Esophagus squamous epithelium (tissue), 5 donors: ENCODE measurements at regions not wholly inside any gene's neighbourhood (a gene's known extent, or its start where the extent isn't known, plus 50 kb on each side); places are given as distances from the start of the nearest gene placed in this dataset.

Experiments
- DNase-seq: peaks from one replicate; lab custom pipeline; 2025; lab: John Stamatoyannopoulos, UW
- H3K27ac ChIP-seq, 4 donors: fragments of 200-600 bp; sonication (generic); one replicate each; pipeline ENCODE4 v1.5.1; 2016 to 2019; ENCODE audit warnings: mild to moderate bottlenecking in 1 of 4
- H3K27me3 ChIP-seq, 4 donors: fragments of 200-600 bp; sonication (generic); 1 replicate in 3 of 4; 2 replicates in 1 of 4; pipeline versions ENCODE4 v1.5.1 to v1.6.0; 2017 to 2021; ENCODE audit warnings: antibody characterized with exemption in 1 of 4
- H3K36me3 ChIP-seq, 3 donors: fragments of 200-600 bp; sonication (generic); one replicate each; pipeline ENCODE4 v1.5.1; 2016 to 2019
- H3K4me1 ChIP-seq, 3 donors: fragments of 200-600 bp; sonication (generic); one replicate each; pipeline ENCODE4 v1.5.1; 2017 to 2019
- H3K4me3 ChIP-seq, 4 donors: fragments of 200-600 bp; sonication (generic); 1 replicate in 3 of 4; 2 replicates in 1 of 4; pipeline ENCODE4 v1.5.1; 2016 to 2019; ENCODE audit warnings: mild to moderate bottlenecking in 2 of 4, moderate library complexity in 1 of 4
- H3K9me3 ChIP-seq, 3 donors: fragments of 200-600 bp; sonication (generic); one replicate each; pipeline ENCODE4 v1.5.1; 2016 to 2019
- CTCF ChIP-seq, 6 experiments: fragments of 450-650 bp in 4 of 6; fragments of 200-600 bp in 2 of 6; sonication (generic) in 2 of 6; IDR thresholded peaks; one replicate each; pipeline ENCODE4 v1.5.1; 2016 to 2019; ENCODE audit warnings: antibody characterized with exemption in 6 of 6, mild to moderate bottlenecking in 4 of 6, moderate library complexity in 4 of 6
- POLR2A ChIP-seq, 4 donors: fragments of 450-650 bp; IDR thresholded peaks; one replicate each; pipeline ENCODE4 v1.6.1; 2017; ENCODE audit warnings: antibody characterized with exemption in 4 of 4, mild to moderate bottlenecking in 4 of 4, moderate library complexity in 3 of 4
- WGBS, 2 donors: methylation state at CpG; one replicate each; pipeline ENCODE4 v1.1.5; 2018; 5-methylcytosine and 5-hydroxymethylcytosine counted together
- intact Hi-C: fragments of 100-400 bp; cut with DNase I; formaldehyde crosslinking; loops from one replicate; pipeline ENCODE4 v1.15.0; 2022
- donor health status: DM: yes; HTN: yes; CAD: no.

DNA sequence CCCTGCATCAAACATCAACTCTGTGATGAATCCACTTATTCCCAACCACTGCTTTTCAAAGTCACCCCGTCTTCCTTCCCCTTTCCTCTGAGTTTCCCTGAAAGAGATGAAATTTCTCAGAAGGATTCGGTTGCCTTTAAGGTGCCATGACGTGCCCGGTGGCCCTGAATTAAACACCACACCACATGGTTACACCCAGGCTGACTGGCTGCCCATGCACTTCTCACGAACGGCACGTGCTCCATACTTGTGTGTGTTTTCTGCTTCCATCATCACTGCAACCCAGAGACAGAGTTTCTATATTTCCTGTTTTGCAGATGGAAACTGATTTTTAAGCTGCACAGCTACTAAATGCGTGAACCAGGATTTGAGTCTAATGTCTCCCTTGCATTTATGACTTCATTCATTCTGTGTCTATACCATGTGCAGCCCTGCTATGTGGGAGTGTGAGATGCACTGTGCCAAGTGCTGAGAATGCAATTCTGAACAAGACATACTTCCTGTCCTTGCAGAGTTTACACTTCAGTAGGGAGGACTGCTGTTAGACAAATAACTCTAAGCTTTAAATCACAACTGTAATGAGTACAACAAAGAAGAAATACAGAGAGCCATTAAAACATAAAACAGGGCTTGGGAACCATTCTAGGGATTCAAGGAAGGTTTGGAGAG is 162.9 kb downstream of the NXNL2 start:
- no peak for DNase-seq

GRCh38 chr9:88702985-88703384 is 168.0 kb downstream of the NXNL2 start:
- H3K36me3 ChIP-seq, result no peaks in the 10 kb centered on the region
- no peaks in the 10 kb centered on the region for H3K9me3 ChIP-seq
- 82 to 83% methylated on average over 2 of the region's 2 CpGs for WGBS, 2 donors
- no peaks in the 10 kb centered on the region for H3K27me3 ChIP-seq
- H3K4me3 ChIP-seq, result no peak overlapping the region
- intact Hi-C loops, result no loop called here
- TF ChIP-seq CTCF (IDR thresholded peaks at IDR 0.05), result no peak
- H3K27ac ChIP-seq, result no peak overlapping the region
- no peaks in the 10 kb centered on the region for H3K4me1 ChIP-seq
- DNase-seq, result no peak

More for the DNA sequence above, 162.9 kb downstream of the NXNL2 start:
- no peak overlapping the region for H3K27ac ChIP-seq
- TF ChIP-seq POLR2A (IDR thresholded peaks at IDR 0.05) (no peak), CTCF (IDR thresholded peaks at IDR 0.05) (no peak)
- intact Hi-C loops, result no loop called here
- H3K9me3 ChIP-seq, result no peaks in the 10 kb centered on the region
- H3K36me3 ChIP-seq, result no peaks in the 10 kb centered on the region
- H3K4me1 ChIP-seq, result no peaks in the 10 kb centered on the region
- H3K4me3 ChIP-seq, result no peak overlapping the region
- WGBS, 2 donors, result 58 to 78% methylated on average over 8 of the region's 8 CpGs
- H3K27me3 ChIP-seq, result no peaks in the 10 kb centered on the region

DNA sequence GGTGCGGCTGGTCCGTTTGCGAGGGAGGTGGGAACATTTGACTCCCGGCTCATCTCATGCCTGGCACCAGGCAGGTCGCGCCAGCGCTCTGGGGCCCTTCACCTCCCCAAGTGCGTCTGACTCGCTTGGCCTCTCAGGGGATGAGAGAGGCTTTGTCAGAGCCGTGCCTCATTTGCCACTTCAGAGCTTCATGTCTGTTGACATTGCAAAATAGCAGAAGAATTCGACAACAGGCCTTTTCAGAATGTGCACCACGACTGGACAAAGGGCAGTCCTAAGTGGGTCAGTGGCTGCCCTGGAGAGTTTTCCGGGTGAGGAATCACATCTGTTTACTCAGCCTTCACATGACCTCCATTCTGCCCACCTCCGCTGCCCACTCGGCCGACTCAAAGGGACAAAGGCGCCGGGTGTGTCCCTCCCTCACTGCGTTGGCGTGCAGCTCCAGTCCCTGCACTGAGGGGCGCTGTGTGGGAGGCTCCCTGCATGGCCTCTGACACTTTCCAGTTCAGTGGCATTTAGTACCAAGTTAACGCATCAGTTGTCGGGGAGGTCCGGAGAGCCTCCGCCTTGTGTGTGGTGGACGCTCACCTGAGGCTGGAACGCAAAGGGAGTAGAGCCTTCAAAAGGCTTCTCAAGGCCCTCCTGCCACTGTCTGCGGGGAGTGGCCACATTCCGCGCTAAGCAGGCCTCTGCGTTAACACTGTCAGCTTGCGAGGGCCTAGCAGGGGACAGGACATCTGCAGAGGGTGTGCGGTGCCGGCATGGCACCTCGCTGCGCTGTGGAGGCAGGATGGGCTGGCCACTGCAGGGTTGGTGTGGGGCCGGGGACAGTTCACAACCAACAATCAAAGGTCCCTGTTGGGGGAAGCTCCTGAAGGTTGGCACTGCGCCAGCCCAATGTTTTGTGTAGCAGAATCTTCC is 171.5 kb downstream of the NXNL2 start:
- Histone ChIP-seq H3K27ac (no peak overlapping the region), H3K27me3 (no peaks in the 10 kb centered on the region), H3K4me3 (no peak overlapping the region), H3K36me3 (no peaks in the 10 kb centered on the region), H3K9me3 (no peaks in the 10 kb centered on the region), H3K4me1 (no peaks in the 10 kb centered on the region)
- 76 to 93% methylated on average over 14 to 24 of the region's 38 CpGs for WGBS, 2 donors
- DNase-seq, result no peak
- TF ChIP-seq POLR2A (IDR thresholded peaks at IDR 0.05), result no peak
- no peak for TF ChIP-seq CTCF (IDR thresholded peaks at IDR 0.05)
- intact Hi-C loops, result no loop called here

DNA sequence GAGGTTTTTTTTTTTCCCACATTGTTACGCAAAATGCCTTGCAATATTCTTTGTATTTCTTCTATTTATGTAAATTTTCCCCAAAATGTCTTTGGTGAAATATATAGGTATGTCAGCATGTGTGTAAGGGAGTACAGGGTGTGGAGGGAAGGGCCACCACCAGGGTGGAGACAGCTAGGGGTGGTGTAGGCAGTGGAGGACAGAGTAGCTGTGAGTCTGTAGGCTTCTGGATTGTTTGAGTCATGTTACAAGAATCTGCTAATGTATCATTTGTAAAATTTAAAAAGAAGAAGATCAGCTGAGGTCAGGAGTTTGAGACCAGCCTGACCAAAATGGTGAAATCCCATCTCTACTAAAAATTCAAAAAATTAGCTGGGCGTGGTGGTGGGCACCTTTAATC is 175.5 kb downstream of the NXNL2 start:
- WGBS, 2 donors, result 77% methylated on average over 2 of the region's 2 CpGs
- Histone ChIP-seq H3K4me3 (no peak overlapping the region), H3K27ac (no peak overlapping the region), H3K9me3 (peaks cover 0 to 1% (median 1%) of the 10 kb centered on the region in 3 donors), H3K36me3 (no peaks in the 10 kb centered on the region), H3K4me1 (no peaks in the 10 kb centered on the region), H3K27me3 (no peaks in the 10 kb centered on the region)
- DNase-seq, result no peak
- TF ChIP-seq POLR2A (IDR thresholded peaks at IDR 0.05) (no peak), CTCF (IDR thresholded peaks at IDR 0.05) (no peak)
- intact Hi-C loops, result loop anchor here (10.0 kb wide), 1 partner anchor 64 kb away; no protein-coding TSS in a partner anchor

- H3K9me3 ChIP-seq, result peaks cover 0 to 4% (median 3%) of the 10 kb centered on the region in 3 donors
- no peak for TF ChIP-seq CTCF (IDR thresholded peaks at IDR 0.05)
- no peak overlapping the region for H3K27ac ChIP-seq
- no peak for DNase-seq
- H3K4me1 ChIP-seq, result no peaks in the 10 kb centered on the region
- H3K4me3 ChIP-seq, result no peak overlapping the region
- intact Hi-C loops, result loop anchor here (10.0 kb wide), 1 partner anchor 63 kb away; no protein-coding TSS in a partner anchor
- H3K36me3 ChIP-seq, result no peaks in the 10 kb centered on the region
- no peaks in the 10 kb centered on the region for H3K27me3 ChIP-seq
Observed at GRCh38 chr9:88711719-88712118, 176.7 kb downstream of the NXNL2 start.
